MM.1S (cell line): ENCODE measurements at regions not wholly inside any gene's neighbourhood (a gene's known extent, or its start where the extent isn't known, plus 50 kb on each side); places are given as distances from the start of the nearest gene placed in this dataset.

Experiments used
- DNase-seq: peaks from one replicate; pipeline ENCODE4 v3.0.0-alpha.2; 2015
- H2AFZ ChIP-seq: fragments of 300-600 bp; sonication (generic); 2 replicates; pipeline ENCODE4 v1.6.0; 2016; ENCODE audit warnings: antibody characterized with exemption, low read length
- H3F3A ChIP-seq: fragments of 300-600 bp; sonication (generic); 2 replicates; pipeline ENCODE4 v1.6.1; 2016; ENCODE audit warnings: mild to moderate bottlenecking, antibody characterized with exemption, low read length, moderate library complexity, mixed read lengths; ENCODE audit not compliant: insufficient read depth
- H3K27ac ChIP-seq: fragments of 300-600 bp; sonication (generic); 2 replicates; pipeline ENCODE4 v1.5.1; 2016; ENCODE audit warnings: mild to moderate bottlenecking, low read length
- H3K27me3 ChIP-seq: fragments of 300-600 bp; sonication (generic); replicated peaks from 2 replicates; pipeline ENCODE4 v1.6.0; 2016; ENCODE audit warnings: low read length; ENCODE audit not compliant: insufficient read depth
- H3K36me3 ChIP-seq: fragments of 300-600 bp; sonication (generic); replicated peaks from 2 replicates; pipeline ENCODE4 v1.6.1; 2016; ENCODE audit warnings: mild to moderate bottlenecking, low read length, mixed read lengths; ENCODE audit not compliant: insufficient read depth
- H3K4me1 ChIP-seq: fragments of 300-600 bp; sonication (generic); 2 replicates; pipeline ENCODE4 v1.6.1; 2016; ENCODE audit warnings: low read length, mixed read lengths
- H3K4me2 ChIP-seq: fragments of 300-600 bp; sonication (generic); 2 replicates; pipeline ENCODE4 v1.6.0; 2016; ENCODE audit warnings: low read depth, low read length
- H3K4me3 ChIP-seq: fragments of 300-600 bp; sonication (generic); 2 replicates; pipeline ENCODE4 v1.5.1; 2016; ENCODE audit warnings: low read length, mixed read lengths
- H3K79me2 ChIP-seq: fragments of 300-600 bp; sonication (generic); 2 replicates; pipeline ENCODE4 v1.6.1; 2016; ENCODE audit warnings: mixed run types, low read length, mixed read lengths
- H3K9ac ChIP-seq: fragments of 300-600 bp; sonication (generic); 2 replicates; pipeline ENCODE4 v1.6.1; 2016; ENCODE audit warnings: low read length, mixed read lengths
- H3K9me2 ChIP-seq: fragments of 300-600 bp; sonication (generic); replicated peaks from 2 replicates; pipeline ENCODE4 v1.6.1; 2016; ENCODE audit warnings: mild to moderate bottlenecking, low read length, mixed read lengths; ENCODE audit not compliant: insufficient read depth
- H3K9me3 ChIP-seq: fragments of 300-600 bp; sonication (generic); replicated peaks from 2 replicates; pipeline ENCODE4 v1.6.1; 2016; ENCODE audit warnings: mild to moderate bottlenecking, low read length, mixed read lengths; ENCODE audit not compliant: insufficient read depth
- H4K20me1 ChIP-seq: fragments of 300-600 bp; sonication (generic); 2 replicates; pipeline ENCODE4 v1.6.1; 2016; ENCODE audit warnings: mild to moderate bottlenecking, low read length, moderate library complexity, mixed read lengths; ENCODE audit not compliant: insufficient read depth
- CTCF ChIP-seq: fragments of 300-600 bp; sonication (generic); IDR thresholded peaks from 2 replicates; pipeline ENCODE4 v1.5.1; 2016; ENCODE audit warnings: antibody characterized with exemption, low read length, mixed read lengths
- EZH2 ChIP-seq: fragments of 300-600 bp; sonication (generic); optimal IDR thresholded peaks from 2 replicates; pipeline ENCODE3; 2017; ENCODE audit warnings: low read depth, mild to moderate bottlenecking, antibody characterized with exemption, low read length, mixed read lengths
- EZH2phosphoT487 ChIP-seq: fragments of 300-600 bp; sonication (generic); IDR thresholded peaks from 2 replicates; pipeline ENCODE4 v1.6.1; 2018; ENCODE audit warnings: antibody characterized with exemption, low read length

GRCh38 chr6:43966374-43966658 lies 160.9 kb downstream of the MRPL14 start:
- no peaks in the 10 kb centered on the region for H3K79me2 ChIP-seq
- DNase-seq, result no peak
- no peak overlapping the region for H3K4me3 ChIP-seq
- no peaks in the 10 kb centered on the region for H3K4me1 ChIP-seq
- no peak overlapping the region for H3K9ac ChIP-seq
- no peaks in the 10 kb centered on the region for H3K9me3 ChIP-seq
- H3K4me2 ChIP-seq, result no peak overlapping the region
- no peaks in the 10 kb centered on the region for H3F3A ChIP-seq
- H3K27ac ChIP-seq, result no peak overlapping the region
- no peaks in the 10 kb centered on the region for H3K27me3 ChIP-seq
- TF ChIP-seq CTCF (no peak), EZH2 (no peak), EZH2phosphoT487 (no peak)
- no peaks in the 10 kb centered on the region for H3K36me3 ChIP-seq
- no peaks in the 10 kb centered on the region for H4K20me1 ChIP-seq
- no peak overlapping the region for H2AFZ ChIP-seq
- no peaks in the 10 kb centered on the region for H3K9me2 ChIP-seq

- Histone ChIP-seq H3K4me2 (no peak overlapping the region), H3K27me3 (no peaks in the 10 kb centered on the region), H3K36me3 (no peaks in the 10 kb centered on the region), H3K9me3 (no peaks in the 10 kb centered on the region), H3K27ac (no peak overlapping the region), H3K79me2 (no peaks in the 10 kb centered on the region), H3K4me3 (no peak overlapping the region), H3K9ac (no peak overlapping the region), H4K20me1 (no peaks in the 10 kb centered on the region), H2AFZ (no peak overlapping the region), H3K9me2 (no peaks in the 10 kb centered on the region), H3K4me1 (no peaks in the 10 kb centered on the region), H3F3A (no peaks in the 10 kb centered on the region)
- DNase-seq, result no peak
- TF ChIP-seq EZH2phosphoT487 (no peak), EZH2 (no peak), CTCF (no peak)
Measured at GRCh38 chr6:43965628-43966373, 161.5 kb downstream of the MRPL14 start.

- Histone ChIP-seq H3K4me3 (no peak overlapping the region), H3K36me3 (no peaks in the 10 kb centered on the region), H3K9me3 (no peaks in the 10 kb centered on the region), H3K4me2 (no peak overlapping the region), H3F3A (no peaks in the 10 kb centered on the region), H3K9ac (no peak overlapping the region), H2AFZ (no peak overlapping the region), H4K20me1 (no peaks in the 10 kb centered on the region), H3K9me2 (no peaks in the 10 kb centered on the region), H3K27me3 (no peaks in the 10 kb centered on the region), H3K27ac (no peak overlapping the region), H3K79me2 (no peaks in the 10 kb centered on the region), H3K4me1 (no peaks in the 10 kb centered on the region)
- DNase-seq, result no peak
- no peak for TF ChIP-seq CTCF
- no peak for TF ChIP-seq EZH2
- no peak for TF ChIP-seq EZH2phosphoT487
Measured at GRCh38 chr6:43964659-43965570, 162.3 kb downstream of the MRPL14 start.
